Liver (tissue), 8 donors: ENCODE measurements at regions not wholly inside any gene's neighbourhood (a gene's known extent, or its start where the extent isn't known, plus 50 kb on each side); places are given as distances from the start of the nearest gene placed in this dataset.

Experiments used
- DNase-seq: peaks from one replicate; pipeline ENCODE4 v3.0.0-alpha.2; 2017; ENCODE audit warnings: low spot score
- H3K27ac ChIP-seq, 2 donors: one replicate each; pipeline ENCODE4 v1.7.0; 2013; ENCODE audit warnings: inconsistent platforms in 2 of 2, low read length in 2 of 2, control low read depth in 1 of 2, low read depth in 1 of 2, mild to moderate bottlenecking in 1 of 2
- H3K27me3 ChIP-seq, 4 donors: one replicate each; pipeline versions ENCODE4 v1.6.1 to v1.7.0; 2013; ENCODE audit warnings: low read length in 3 of 4, inconsistent platforms in 1 of 4, mild to moderate bottlenecking in 1 of 4, moderate library complexity in 1 of 4; ENCODE audit not compliant: control insufficient read depth in 4 of 4, insufficient read depth in 4 of 4
- H3K36me3 ChIP-seq, 4 donors: one replicate each; pipeline versions ENCODE4 v1.6.1 to v1.7.0; 2013; ENCODE audit warnings: low read length in 3 of 4, mild to moderate bottlenecking in 3 of 4, low read depth in 1 of 4, moderate library complexity in 1 of 4; ENCODE audit not compliant: control insufficient read depth in 4 of 4, insufficient read depth in 3 of 4
- H3K4me1 ChIP-seq, 4 donors: one replicate each; pipeline versions ENCODE4 v1.6.1 to v1.7.0; 2013; ENCODE audit warnings: low read length in 3 of 4, mild to moderate bottlenecking in 3 of 4, moderate library complexity in 1 of 4; ENCODE audit not compliant: control insufficient read depth in 4 of 4, insufficient read depth in 4 of 4
- H3K4me3 ChIP-seq, 3 donors: one replicate each; pipeline versions ENCODE4 v1.6.1 to v1.7.0; 2013; ENCODE audit warnings: low read length in 3 of 3, control low read depth in 1 of 3, low read depth in 1 of 3, mild to moderate bottlenecking in 1 of 3
- H3K9ac ChIP-seq, 2 donors: one replicate each; pipeline ENCODE4 v1.7.0; 2013; ENCODE audit warnings: low read length in 2 of 2, mild to moderate bottlenecking in 2 of 2, moderate library complexity in 2 of 2, control low read depth in 1 of 2, low read depth in 1 of 2
- H3K9me3 ChIP-seq, 4 donors: one replicate each; pipeline versions ENCODE4 v1.6.1 to v1.7.0; 2013; ENCODE audit warnings: low read length in 3 of 4; ENCODE audit not compliant: control insufficient read depth in 4 of 4
- FOXA1 ChIP-seq: IDR thresholded peaks from 2 replicates; pipeline ENCODE4 v1.6.1; 2016; ENCODE audit warnings: antibody characterized with exemption
- FOXA2 ChIP-seq: IDR thresholded peaks from 2 replicates; pipeline ENCODE4 v1.6.1; 2016; ENCODE audit warnings: antibody characterized with exemption
- HNF4A ChIP-seq, 2 donors: conservative IDR thresholded peaks; 2 replicates each; pipeline ENCODE4 v1.6.1; 2016; ENCODE audit warnings: antibody characterized with exemption in 2 of 2, mild to moderate bottlenecking in 2 of 2
- HNF4G ChIP-seq: IDR thresholded peaks from 2 replicates; pipeline ENCODE4 v1.6.1; 2016; ENCODE audit warnings: antibody characterized with exemption
- JUND ChIP-seq, 2 donors: IDR thresholded peaks; 2 replicates each; pipeline ENCODE4 v1.6.1; 2016; ENCODE audit warnings: antibody characterized with exemption in 2 of 2
- MAX ChIP-seq: IDR thresholded peaks from 2 replicates; pipeline ENCODE4 v1.6.1; 2016; ENCODE audit warnings: antibody characterized with exemption
- NR2F2 ChIP-seq: IDR thresholded peaks from 2 replicates; pipeline ENCODE4 v1.6.1; 2016; ENCODE audit warnings: antibody characterized with exemption
- RAD21 ChIP-seq, 2 donors: IDR thresholded peaks; 2 replicates each; pipeline ENCODE4 v1.6.1; 2016; ENCODE audit warnings: antibody characterized with exemption in 2 of 2, mild to moderate bottlenecking in 2 of 2
- REST ChIP-seq: IDR thresholded peaks from 2 replicates; pipeline ENCODE4 v1.6.1; 2016; ENCODE audit warnings: antibody characterized with exemption, mild to moderate bottlenecking
- RXRA ChIP-seq, 2 donors: IDR thresholded peaks; 2 replicates each; pipeline ENCODE4 v1.6.1; 2017 to 2018; ENCODE audit warnings: antibody characterized with exemption in 2 of 2, mild to moderate bottlenecking in 1 of 2
- SP1 ChIP-seq: IDR thresholded peaks from 2 replicates; pipeline ENCODE4 v1.6.1; 2018; ENCODE audit warnings: antibody characterized with exemption, mild to moderate bottlenecking
- YY1 ChIP-seq: IDR thresholded peaks from 2 replicates; pipeline ENCODE4 v1.6.1; 2016; ENCODE audit warnings: antibody characterized with exemption, mild to moderate bottlenecking
- ZBTB33 ChIP-seq: IDR thresholded peaks from 2 replicates; pipeline ENCODE4 v1.6.1; 2016; ENCODE audit warnings: antibody characterized with exemption
- WGBS: extraction: QIAGEN DNeasy Blood & Tissue Kit; methylation state at CpG from one replicate; pipeline ENCODE4 v1.1.7; 2013; 5-methylcytosine and 5-hydroxymethylcytosine counted together
- TF ChIP-seq, protein P1 (sequence below): IDR thresholded peaks from 2 replicates; pipeline ENCODE4 v1.6.1; 2016; ENCODE audit warnings: antibody characterized with exemption
- TF ChIP-seq, protein P2 (sequence below): fragments of 150-350 bp; IDR thresholded peaks from 2 replicates; pipeline ENCODE4 v1.5.1; 2017; ENCODE audit warnings: improper control_type of control experiment, low read depth, low read length; ENCODE audit not compliant: missing input control
- donor health status: healthy.
- donor health status: healthy.
- donor health status: healthy.
- donor health status: healthy.
- donor health status: healthy.

- Histone ChIP-seq H3K27ac (no peak overlapping the region), H3K27me3 (no peaks in the 10 kb centered on the region), H3K4me1 (no peaks in the 10 kb centered on the region), H3K9ac (no peak overlapping the region), H3K9me3 (no peaks in the 10 kb centered on the region), H3K4me3 (no peak overlapping the region), H3K36me3 (no peaks in the 10 kb centered on the region)
- DNase-seq = no peak
- TF ChIP-seq FOXA1 = no peak
- no peak for TF ChIP-seq YY1
- TF ChIP-seq, protein P1, sequence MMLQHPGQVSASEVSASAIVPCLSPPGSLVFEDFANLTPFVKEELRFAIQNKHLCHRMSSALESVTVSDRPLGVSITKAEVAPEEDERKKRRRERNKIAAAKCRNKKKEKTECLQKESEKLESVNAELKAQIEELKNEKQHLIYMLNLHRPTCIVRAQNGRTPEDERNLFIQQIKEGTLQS = no peak
- no peak for TF ChIP-seq ZBTB33
- TF ChIP-seq NR2F2 = no peak
- TF ChIP-seq REST = no peak
- no peak for TF ChIP-seq JUND (IDR thresholded peaks at IDR 0.05)
- TF ChIP-seq, protein P2, sequence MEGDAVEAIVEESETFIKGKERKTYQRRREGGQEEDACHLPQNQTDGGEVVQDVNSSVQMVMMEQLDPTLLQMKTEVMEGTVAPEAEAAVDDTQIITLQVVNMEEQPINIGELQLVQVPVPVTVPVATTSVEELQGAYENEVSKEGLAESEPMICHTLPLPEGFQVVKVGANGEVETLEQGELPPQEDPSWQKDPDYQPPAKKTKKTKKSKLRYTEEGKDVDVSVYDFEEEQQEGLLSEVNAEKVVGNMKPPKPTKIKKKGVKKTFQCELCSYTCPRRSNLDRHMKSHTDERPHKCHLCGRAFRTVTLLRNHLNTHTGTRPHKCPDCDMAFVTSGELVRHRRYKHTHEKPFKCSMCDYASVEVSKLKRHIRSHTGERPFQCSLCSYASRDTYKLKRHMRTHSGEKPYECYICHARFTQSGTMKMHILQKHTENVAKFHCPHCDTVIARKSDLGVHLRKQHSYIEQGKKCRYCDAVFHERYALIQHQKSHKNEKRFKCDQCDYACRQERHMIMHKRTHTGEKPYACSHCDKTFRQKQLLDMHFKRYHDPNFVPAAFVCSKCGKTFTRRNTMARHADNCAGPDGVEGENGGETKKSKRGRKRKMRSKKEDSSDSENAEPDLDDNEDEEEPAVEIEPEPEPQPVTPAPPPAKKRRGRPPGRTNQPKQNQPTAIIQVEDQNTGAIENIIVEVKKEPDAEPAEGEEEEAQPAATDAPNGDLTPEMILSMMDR = no peak
- no peak for TF ChIP-seq HNF4A (conservative IDR thresholded peaks at IDR 0.05)
- TF ChIP-seq HNF4G = no peak
- no peak for TF ChIP-seq SP1
- TF ChIP-seq FOXA2 = no peak
- no peak for TF ChIP-seq RAD21 (IDR thresholded peaks at IDR 0.05)
- TF ChIP-seq MAX = no peak
- no peak for TF ChIP-seq RXRA (IDR thresholded peaks at IDR 0.05)
- 65% methylated on average over 5 of the region's 5 CpGs for WGBS
These were observed 156.2 kb upstream of the SPAG17 start for GRCh38 chr1:118340928-118341910.
